ENCODE measurements at regions not wholly inside any gene's neighbourhood (a gene's known extent, or its start where the extent isn't known, plus 50 kb on each side); places are given as distances from the start of the nearest gene placed in this dataset.

DNA sequence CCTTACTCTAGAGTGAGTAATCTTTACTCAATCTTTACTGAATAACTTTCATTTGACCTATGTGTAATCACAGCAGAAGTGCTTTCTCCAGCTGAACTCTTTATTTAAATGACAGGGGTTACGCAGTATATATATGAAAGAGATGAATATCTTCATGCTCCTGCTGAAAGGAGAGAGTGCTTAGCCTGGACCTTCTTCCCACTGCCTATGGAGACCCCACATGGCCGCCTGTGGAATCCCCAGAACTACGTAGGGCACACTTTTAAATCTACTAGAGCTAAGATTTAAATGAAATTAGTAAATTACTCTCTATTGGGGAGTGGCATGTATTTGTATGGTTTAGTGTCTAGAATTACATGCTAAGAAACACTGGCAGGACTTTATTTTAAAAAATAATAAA is 391.2 kb downstream of the ANKRD50 start:
- TF ChIP-seq, protein P1, sequence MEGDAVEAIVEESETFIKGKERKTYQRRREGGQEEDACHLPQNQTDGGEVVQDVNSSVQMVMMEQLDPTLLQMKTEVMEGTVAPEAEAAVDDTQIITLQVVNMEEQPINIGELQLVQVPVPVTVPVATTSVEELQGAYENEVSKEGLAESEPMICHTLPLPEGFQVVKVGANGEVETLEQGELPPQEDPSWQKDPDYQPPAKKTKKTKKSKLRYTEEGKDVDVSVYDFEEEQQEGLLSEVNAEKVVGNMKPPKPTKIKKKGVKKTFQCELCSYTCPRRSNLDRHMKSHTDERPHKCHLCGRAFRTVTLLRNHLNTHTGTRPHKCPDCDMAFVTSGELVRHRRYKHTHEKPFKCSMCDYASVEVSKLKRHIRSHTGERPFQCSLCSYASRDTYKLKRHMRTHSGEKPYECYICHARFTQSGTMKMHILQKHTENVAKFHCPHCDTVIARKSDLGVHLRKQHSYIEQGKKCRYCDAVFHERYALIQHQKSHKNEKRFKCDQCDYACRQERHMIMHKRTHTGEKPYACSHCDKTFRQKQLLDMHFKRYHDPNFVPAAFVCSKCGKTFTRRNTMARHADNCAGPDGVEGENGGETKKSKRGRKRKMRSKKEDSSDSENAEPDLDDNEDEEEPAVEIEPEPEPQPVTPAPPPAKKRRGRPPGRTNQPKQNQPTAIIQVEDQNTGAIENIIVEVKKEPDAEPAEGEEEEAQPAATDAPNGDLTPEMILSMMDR (conservative IDR thresholded peaks at IDR 0.05; ENCODE audit: low read length) = no peak
- TF ChIP-seq EZH2phosphoT487 (IDR thresholded peaks at IDR 0.05; ENCODE audit: borderline replicate concordance, low read depth, low read length) = no peak

All from OCI-LY7 (cell line).